ENCODE measurements at regions not wholly inside any gene's neighbourhood (a gene's known extent, or its start where the extent isn't known, plus 50 kb on each side); places are given as distances from the start of the nearest gene placed in this dataset.
A peak's percentile ranks its signal among the peaks of the same experiment; 100 is the strongest.

- TF ChIP-seq EZH2phosphoT487 (IDR thresholded peaks at IDR 0.05; ENCODE audit: low read depth, severe bottlenecking, unreplicated experiment): no peak
- TF ChIP-seq, protein P1, sequence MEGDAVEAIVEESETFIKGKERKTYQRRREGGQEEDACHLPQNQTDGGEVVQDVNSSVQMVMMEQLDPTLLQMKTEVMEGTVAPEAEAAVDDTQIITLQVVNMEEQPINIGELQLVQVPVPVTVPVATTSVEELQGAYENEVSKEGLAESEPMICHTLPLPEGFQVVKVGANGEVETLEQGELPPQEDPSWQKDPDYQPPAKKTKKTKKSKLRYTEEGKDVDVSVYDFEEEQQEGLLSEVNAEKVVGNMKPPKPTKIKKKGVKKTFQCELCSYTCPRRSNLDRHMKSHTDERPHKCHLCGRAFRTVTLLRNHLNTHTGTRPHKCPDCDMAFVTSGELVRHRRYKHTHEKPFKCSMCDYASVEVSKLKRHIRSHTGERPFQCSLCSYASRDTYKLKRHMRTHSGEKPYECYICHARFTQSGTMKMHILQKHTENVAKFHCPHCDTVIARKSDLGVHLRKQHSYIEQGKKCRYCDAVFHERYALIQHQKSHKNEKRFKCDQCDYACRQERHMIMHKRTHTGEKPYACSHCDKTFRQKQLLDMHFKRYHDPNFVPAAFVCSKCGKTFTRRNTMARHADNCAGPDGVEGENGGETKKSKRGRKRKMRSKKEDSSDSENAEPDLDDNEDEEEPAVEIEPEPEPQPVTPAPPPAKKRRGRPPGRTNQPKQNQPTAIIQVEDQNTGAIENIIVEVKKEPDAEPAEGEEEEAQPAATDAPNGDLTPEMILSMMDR (IDR thresholded peaks at IDR 0.05; ENCODE audit: poor library complexity): no peak
- no peak for TF ChIP-seq EZH2 (IDR thresholded peaks at IDR 0.05; ENCODE audit: borderline replicate concordance)
- Histone ChIP-seq H3K27me3 (no peaks in the 10 kb centered on the region), H3K79me2 (no peaks in the 10 kb centered on the region), H4K20me1 (ENCODE audit: insufficient read depth, poor library complexity, severe bottlenecking) (no peaks in the 10 kb centered on the region), H3K36me3 (replicated peaks; ENCODE audit: insufficient read depth, low read depth) (no peaks in the 10 kb centered on the region), H3K4me3 (no peak overlapping the region), H3K9me2 (replicated peaks; ENCODE audit: insufficient read depth) (no peaks in the 10 kb centered on the region), H3K27ac (no peak overlapping the region), H3K4me1 (ENCODE audit: insufficient read depth) (no peaks in the 10 kb centered on the region), H2AFZ (no peak overlapping the region), H3K4me2 (no peak overlapping the region), H3K9me3 (ENCODE audit: low read depth) (no peaks in the 10 kb centered on the region)
- WGBS (ENCODE audit: low lambda C conversion rate, missing lambda C conversion rate): 42% methylated on average over 3 of the region's 3 CpGs
- DNase-seq (ENCODE audit: low spot score): no peak
Measured at GRCh38 chr13:53382008-53382407, 353.4 kb downstream of the OLFM4 start.

DNA sequence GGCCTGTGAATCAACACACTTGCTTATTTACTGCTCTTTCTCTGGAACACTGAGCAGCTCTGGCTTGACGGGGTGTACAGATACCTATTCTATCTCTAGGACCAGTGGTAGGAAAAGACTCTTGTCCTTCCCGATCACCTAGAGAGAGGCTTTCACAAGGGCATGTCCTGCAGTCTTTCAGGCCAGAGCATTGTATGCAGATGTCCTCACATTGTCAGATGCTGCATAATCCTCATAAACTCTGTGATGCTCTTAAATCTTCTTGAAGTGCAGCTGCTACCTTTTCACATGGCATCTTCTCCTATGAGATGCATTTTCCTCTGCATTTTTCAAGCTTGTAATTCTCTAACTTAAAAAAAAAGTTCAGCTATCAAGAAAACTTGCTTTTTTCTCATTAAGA, 369.4 kb downstream of the OLFM4 start:
- H4K20me1 ChIP-seq (ENCODE audit: insufficient read depth, poor library complexity, severe bottlenecking): no peaks in the 10 kb centered on the region
- H3K27me3 ChIP-seq: no peaks in the 10 kb centered on the region
- no peaks in the 10 kb centered on the region for H3K36me3 ChIP-seq (replicated peaks; ENCODE audit: insufficient read depth, low read depth)
- H3K27ac ChIP-seq: no peak overlapping the region
- no peak for DNase-seq (ENCODE audit: low spot score)
- no peak overlapping the region for H3K4me2 ChIP-seq
- H2AFZ ChIP-seq: no peak overlapping the region
- 57% methylated on average over 2 of the region's 2 CpGs for WGBS (ENCODE audit: low lambda C conversion rate, missing lambda C conversion rate)
- H3K4me3 ChIP-seq: no peak overlapping the region
- H3K9me2 ChIP-seq (replicated peaks; ENCODE audit: insufficient read depth): no peaks in the 10 kb centered on the region
- no peaks in the 10 kb centered on the region for H3K9me3 ChIP-seq (ENCODE audit: low read depth)
- H3K4me1 ChIP-seq (ENCODE audit: insufficient read depth): no peaks in the 10 kb centered on the region
- no peak for TF ChIP-seq EZH2 (IDR thresholded peaks at IDR 0.05; ENCODE audit: borderline replicate concordance)
- TF ChIP-seq, protein P1 (IDR thresholded peaks at IDR 0.05; ENCODE audit: poor library complexity): no peak
- no peak for TF ChIP-seq EZH2phosphoT487 (IDR thresholded peaks at IDR 0.05; ENCODE audit: low read depth, severe bottlenecking, unreplicated experiment)
- no peaks in the 10 kb centered on the region for H3K79me2 ChIP-seq

DNA sequence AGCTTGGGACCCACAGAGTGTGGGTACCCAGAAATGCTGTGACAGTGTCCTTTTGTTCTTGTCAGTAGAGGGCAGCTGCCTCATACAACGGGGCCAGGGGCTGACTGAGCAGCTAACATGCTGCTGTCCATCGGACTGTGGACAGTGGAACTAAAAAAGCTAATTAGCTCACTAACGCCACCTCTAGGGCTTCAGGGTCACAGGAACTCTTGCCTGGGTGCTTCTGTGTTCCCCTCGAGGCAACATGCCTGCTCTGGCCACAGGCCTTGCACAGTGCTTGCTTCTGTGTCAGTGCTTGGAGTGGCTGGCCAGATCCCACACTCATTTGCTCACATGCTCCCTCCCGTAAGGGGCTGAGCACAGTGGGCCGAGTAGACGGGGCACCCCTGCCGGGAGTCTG, 377.0 kb downstream of the OLFM4 start:
- Histone ChIP-seq H3K27me3 (no peaks in the 10 kb centered on the region), H3K4me3 (no peak overlapping the region), H3K36me3 (replicated peaks; ENCODE audit: insufficient read depth, low read depth) (no peaks in the 10 kb centered on the region), H3K4me2 (no peak overlapping the region), H3K27ac (no peak overlapping the region), H3K9me3 (ENCODE audit: low read depth) (no peaks in the 10 kb centered on the region), H3K79me2 (no peaks in the 10 kb centered on the region), H3K9me2 (replicated peaks; ENCODE audit: insufficient read depth) (no peaks in the 10 kb centered on the region), H3K4me1 (ENCODE audit: insufficient read depth) (no peaks in the 10 kb centered on the region), H2AFZ (no peak overlapping the region), H4K20me1 (ENCODE audit: insufficient read depth, poor library complexity, severe bottlenecking) (no peaks in the 10 kb centered on the region)
- DNase-seq (ENCODE audit: low spot score): peak; percentile 22
- 35% methylated on average over 8 of the region's 8 CpGs for whole genome bisulfite sequencing (ENCODE audit: low lambda C conversion rate, missing lambda C conversion rate)
- TF ChIP-seq EZH2 (IDR thresholded peaks at IDR 0.05; ENCODE audit: borderline replicate concordance) (no peak), EZH2phosphoT487 (IDR thresholded peaks at IDR 0.05; ENCODE audit: low read depth, severe bottlenecking, unreplicated experiment) (no peak)
- TF ChIP-seq, protein P1 (IDR thresholded peaks at IDR 0.05; ENCODE audit: poor library complexity): peak; percentile 6

DNA sequence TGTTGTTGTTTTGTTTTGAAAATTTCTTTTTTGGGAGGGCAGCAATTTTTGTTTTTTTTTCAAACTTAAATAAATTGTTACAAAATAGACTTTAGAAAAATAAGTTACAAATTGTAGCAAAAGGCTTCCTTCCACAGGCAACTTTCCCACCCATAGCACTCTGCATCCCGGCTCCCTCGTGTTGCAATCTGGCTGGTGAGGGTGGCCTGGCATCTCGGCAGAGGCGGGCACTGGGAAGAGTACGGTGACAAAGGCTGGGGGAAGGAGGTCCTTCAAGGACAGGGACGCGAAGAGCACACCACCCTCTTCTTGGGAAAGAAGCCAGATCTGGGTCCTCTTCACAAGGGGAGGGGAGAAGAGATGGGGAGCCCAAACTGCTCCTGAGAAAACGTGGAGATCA, 379.7 kb downstream of the OLFM4 start:
- Histone ChIP-seq H3K79me2 (no peaks in the 10 kb centered on the region), H4K20me1 (ENCODE audit: insufficient read depth, poor library complexity, severe bottlenecking) (no peaks in the 10 kb centered on the region), H3K4me1 (ENCODE audit: insufficient read depth) (no peaks in the 10 kb centered on the region), H3K36me3 (replicated peaks; ENCODE audit: insufficient read depth, low read depth) (no peaks in the 10 kb centered on the region), H3K4me2 (no peak overlapping the region), H2AFZ (no peak overlapping the region), H3K4me3 (no peak overlapping the region), H3K9me2 (replicated peaks; ENCODE audit: insufficient read depth) (no peaks in the 10 kb centered on the region), H3K27me3 (no peaks in the 10 kb centered on the region), H3K27ac (no peak overlapping the region), H3K9me3 (ENCODE audit: low read depth) (no peaks in the 10 kb centered on the region)
- no peak for DNase-seq (ENCODE audit: low spot score)
- TF ChIP-seq EZH2 (IDR thresholded peaks at IDR 0.05; ENCODE audit: borderline replicate concordance): no peak
- no peak for TF ChIP-seq EZH2phosphoT487 (IDR thresholded peaks at IDR 0.05; ENCODE audit: low read depth, severe bottlenecking, unreplicated experiment)
- TF ChIP-seq, protein P1 (IDR thresholded peaks at IDR 0.05; ENCODE audit: poor library complexity): no peak
- 97% methylated on average over 7 of the region's 8 CpGs for WGBS (ENCODE audit: low lambda C conversion rate, missing lambda C conversion rate)
